ENCODE measurements at regions not wholly inside any gene's neighbourhood (a gene's known extent, or its start where the extent isn't known, plus 50 kb on each side); places are given as distances from the start of the nearest gene placed in this dataset.
"Not testable (repeated sequence)": the region's sequence is repeated elsewhere in the genome, so short reads cannot be mapped to it uniquely, and the experiment has no call there.

GRCh38 chr4:106582103-106582502, 213.5 kb upstream of the GIMD1 start:
- Mint-ChIP-seq H3K4me1 (ENCODE audit: low read depth) (no peaks in the 10 kb centered on the region), H3K27me3 (ENCODE audit: low read depth) (no peaks in the 10 kb centered on the region), H3K9me3 (peaks cover 4% of the 10 kb centered on the region), H3K36me3 (ENCODE audit: insufficient read depth) (no peaks in the 10 kb centered on the region), H3K4me3 (no peak overlapping the region)
- no peak for DNase-seq
- ATAC-seq: no peak

DNA sequence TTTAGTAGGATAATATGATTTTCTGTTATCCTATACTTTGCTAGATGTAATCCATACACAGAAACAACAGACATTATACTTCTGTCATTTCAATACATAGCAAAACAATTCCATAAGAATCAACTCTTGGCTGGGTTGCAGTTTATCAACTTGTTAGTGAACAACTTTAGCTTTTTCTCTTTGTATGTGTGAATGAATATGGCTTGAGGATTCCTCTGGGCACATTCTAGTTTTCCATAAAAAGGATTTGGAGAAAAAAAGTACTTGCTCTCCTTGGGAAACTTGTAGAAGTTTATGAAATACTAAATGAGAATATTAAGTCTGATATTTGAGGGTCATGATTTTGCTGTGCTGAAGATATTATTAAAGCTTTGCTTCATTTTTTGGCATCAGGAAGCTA, 210.7 kb upstream of the GIMD1 start:
- DNase-seq (no peak), ATAC-seq (no peak)
- Mint-ChIP-seq H3K4me3 (no peak overlapping the region), H3K4me1 (ENCODE audit: low read depth) (no peaks in the 10 kb centered on the region), H3K9me3 (peaks cover 4% of the 10 kb centered on the region), H3K27me3 (ENCODE audit: low read depth) (no peaks in the 10 kb centered on the region), H3K36me3 (ENCODE audit: insufficient read depth) (no peaks in the 10 kb centered on the region)

DNA sequence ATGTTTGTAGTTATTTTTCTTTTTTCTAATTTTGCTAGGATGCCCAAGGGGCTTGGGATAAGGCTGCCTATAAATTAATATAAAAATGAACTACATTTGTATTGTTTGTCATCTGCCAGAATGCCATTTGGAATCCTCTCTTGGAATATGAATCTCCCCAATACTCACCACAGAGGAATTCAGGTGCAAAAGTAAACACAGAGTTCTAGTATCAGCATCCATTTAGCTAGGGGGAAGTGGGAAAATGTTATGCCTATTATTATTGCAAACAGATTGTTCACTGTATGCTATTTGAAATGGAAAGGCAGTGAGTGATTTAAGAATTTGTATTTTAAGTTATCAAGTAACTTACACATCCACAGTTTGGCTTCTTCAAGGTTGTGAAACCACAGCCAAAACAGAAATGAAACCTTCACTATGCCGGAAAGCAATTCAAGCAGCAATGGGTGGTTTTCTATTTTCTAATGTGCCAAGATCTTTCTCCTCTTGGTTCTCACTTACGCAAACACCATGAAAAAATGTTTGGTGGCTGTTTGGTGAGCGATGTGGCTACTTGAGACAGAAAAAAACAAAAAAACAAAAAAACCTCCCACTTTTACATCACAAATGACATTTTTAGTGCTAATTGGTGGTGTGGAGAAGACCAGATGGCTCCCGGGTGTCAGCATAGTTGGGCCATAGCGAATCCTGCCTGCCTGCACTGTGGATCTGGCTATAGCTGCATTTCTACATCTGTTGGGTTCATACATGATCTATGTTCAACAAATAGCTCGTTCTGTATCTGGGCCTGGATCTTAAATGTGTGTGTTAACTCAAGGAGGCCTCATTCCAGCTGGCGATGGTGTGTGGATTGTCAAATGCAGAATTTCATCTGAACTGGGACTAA, 200.8 kb upstream of the GIMD1 start:
- DNase-seq (no peak), ATAC-seq (no peak)
- no peaks in the 10 kb centered on the region for H3K4me1 Mint-ChIP-seq (ENCODE audit: low read depth)
- H3K9me3 Mint-ChIP-seq: peaks cover 8% of the 10 kb centered on the region
- no peak overlapping the region for H3K4me3 Mint-ChIP-seq
- no peaks in the 10 kb centered on the region for H3K27me3 Mint-ChIP-seq (ENCODE audit: low read depth)
- no peaks in the 10 kb centered on the region for H3K36me3 Mint-ChIP-seq (ENCODE audit: insufficient read depth)

- no peak for DNase-seq
- no peaks in the 10 kb centered on the region for H3K36me3 Mint-ChIP-seq (ENCODE audit: insufficient read depth)
- peaks cover 23% of the 10 kb centered on the region for H3K9me3 Mint-ChIP-seq
- H3K27me3 Mint-ChIP-seq (ENCODE audit: low read depth): no peaks in the 10 kb centered on the region
- H3K4me1 Mint-ChIP-seq (ENCODE audit: low read depth): no peaks in the 10 kb centered on the region
- no peak for ATAC-seq
- no peak overlapping the region for H3K4me3 Mint-ChIP-seq
Measured at GRCh38 chr4:106565727-106566126, 197.1 kb upstream of the GIMD1 start.

DNA sequence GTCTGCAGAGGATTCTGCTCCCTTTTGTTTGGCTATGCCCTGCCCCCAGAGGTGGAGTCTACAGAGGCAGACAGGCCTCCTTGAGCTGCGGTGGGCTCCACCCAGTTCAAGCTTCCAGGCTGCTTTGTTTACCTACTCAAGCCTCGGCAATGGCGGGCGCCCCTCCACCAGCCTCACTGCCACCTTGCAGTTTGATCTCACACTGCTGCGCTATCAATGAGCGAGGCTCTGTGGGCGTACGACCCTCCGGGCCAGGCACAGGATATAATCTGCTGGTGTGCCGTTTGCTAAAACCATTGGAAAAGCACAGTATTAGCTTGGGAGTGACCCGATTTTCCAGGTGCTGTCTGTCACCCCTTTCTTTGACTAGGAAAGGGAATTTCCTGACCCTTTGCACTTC, 195.1 kb upstream of the GIMD1 start:
- DNase-seq; H3K4me3 Mint-ChIP-seq; H3K36me3 Mint-ChIP-seq (ENCODE audit: insufficient read depth); H3K27me3 Mint-ChIP-seq (ENCODE audit: low read depth); H3K4me1 Mint-ChIP-seq (ENCODE audit: low read depth); ATAC-seq: not testable (repeated sequence)
- peaks cover 29% of the 10 kb centered on the region for H3K9me3 Mint-ChIP-seq

- H3K9me3 Mint-ChIP-seq: peaks cover 2% of the 10 kb centered on the region
- no peaks in the 10 kb centered on the region for H3K27me3 Mint-ChIP-seq (ENCODE audit: low read depth)
- H3K36me3 Mint-ChIP-seq (ENCODE audit: insufficient read depth): no peaks in the 10 kb centered on the region
- ATAC-seq (no peak), DNase-seq (no peak)
- H3K4me1 Mint-ChIP-seq (ENCODE audit: low read depth): no peaks in the 10 kb centered on the region
- no peak overlapping the region for H3K4me3 Mint-ChIP-seq
Measured at GRCh38 chr4:106551724-106552123, 183.1 kb upstream of the GIMD1 start.

GRCh38 chr4:106548446-106549044, 180.0 kb upstream of the GIMD1 start:
- no peak for DNase-seq
- no peak for ATAC-seq
- no peak overlapping the region for H3K4me3 Mint-ChIP-seq
- no peaks in the 10 kb centered on the region for H3K27me3 Mint-ChIP-seq (ENCODE audit: low read depth)
- H3K36me3 Mint-ChIP-seq (ENCODE audit: insufficient read depth): no peaks in the 10 kb centered on the region
- H3K9me3 Mint-ChIP-seq: no peaks in the 10 kb centered on the region
- no peaks in the 10 kb centered on the region for H3K4me1 Mint-ChIP-seq (ENCODE audit: low read depth)

- Mint-ChIP-seq H3K9me3 (peaks cover 3% of the 10 kb centered on the region), H3K4me3 (no peak overlapping the region), H3K36me3 (ENCODE audit: insufficient read depth) (no peaks in the 10 kb centered on the region), H3K27me3 (ENCODE audit: low read depth) (no peaks in the 10 kb centered on the region), H3K4me1 (ENCODE audit: low read depth) (no peaks in the 10 kb centered on the region)
- DNase-seq (no peak), ATAC-seq (no peak)
Measured at GRCh38 chr4:106546370-106546769, 177.8 kb upstream of the GIMD1 start.

GRCh38 chr4:106542609-106543008, 174.0 kb upstream of the GIMD1 start:
- not testable (repeated sequence) for H3K4me3 Mint-ChIP-seq; H3K4me1 Mint-ChIP-seq (ENCODE audit: low read depth); DNase-seq

GRCh38 chr4:106541253-106541652, 172.7 kb upstream of the GIMD1 start:
- Mint-ChIP-seq H3K9me3 (peaks cover 9% of the 10 kb centered on the region), H3K4me1 (ENCODE audit: low read depth) (no peaks in the 10 kb centered on the region), H3K36me3 (ENCODE audit: insufficient read depth) (no peaks in the 10 kb centered on the region), H3K4me3 (no peak overlapping the region), H3K27me3 (ENCODE audit: low read depth) (no peaks in the 10 kb centered on the region)
- ATAC-seq (no peak), DNase-seq (no peak)

More at GRCh38 chr4:106542609-106543008, 174.0 kb upstream of the GIMD1 start:
- not testable (repeated sequence) for H3K27me3 Mint-ChIP-seq (ENCODE audit: low read depth); H3K36me3 Mint-ChIP-seq (ENCODE audit: insufficient read depth); H3K9me3 Mint-ChIP-seq; ATAC-seq

- DNase-seq: no peak
- Mint-ChIP-seq H3K36me3 (ENCODE audit: insufficient read depth) (no peaks in the 10 kb centered on the region), H3K27me3 (ENCODE audit: low read depth) (no peaks in the 10 kb centered on the region), H3K4me3 (no peak overlapping the region), H3K4me1 (ENCODE audit: low read depth) (no peaks in the 10 kb centered on the region), H3K9me3 (no peaks in the 10 kb centered on the region)
- ATAC-seq: no peak
Measured at GRCh38 chr4:106530821-106531220, 162.2 kb upstream of the GIMD1 start.

DNA sequence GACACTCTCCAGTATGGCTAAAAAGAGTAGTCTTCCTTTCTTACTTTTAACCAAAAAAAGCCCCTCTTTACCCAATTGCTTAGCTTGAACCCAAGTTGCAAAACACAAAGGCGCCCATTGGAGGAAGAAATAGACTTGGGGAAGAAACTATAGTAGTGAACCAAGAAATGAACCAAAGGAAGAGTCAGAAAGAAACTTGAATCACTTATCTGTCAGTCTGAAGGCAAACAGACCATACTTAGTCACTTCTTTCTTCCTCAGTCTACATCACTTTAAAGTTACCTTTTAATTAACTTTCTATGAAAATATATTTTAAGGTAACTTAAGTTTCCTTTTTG, 161.4 kb upstream of the GIMD1 start:
- no peak for DNase-seq
- Mint-ChIP-seq H3K4me1 (ENCODE audit: low read depth) (no peaks in the 10 kb centered on the region), H3K4me3 (no peak overlapping the region), H3K27me3 (ENCODE audit: low read depth) (no peaks in the 10 kb centered on the region), H3K9me3 (no peaks in the 10 kb centered on the region), H3K36me3 (ENCODE audit: insufficient read depth) (no peaks in the 10 kb centered on the region)
- ATAC-seq: no peak

DNA sequence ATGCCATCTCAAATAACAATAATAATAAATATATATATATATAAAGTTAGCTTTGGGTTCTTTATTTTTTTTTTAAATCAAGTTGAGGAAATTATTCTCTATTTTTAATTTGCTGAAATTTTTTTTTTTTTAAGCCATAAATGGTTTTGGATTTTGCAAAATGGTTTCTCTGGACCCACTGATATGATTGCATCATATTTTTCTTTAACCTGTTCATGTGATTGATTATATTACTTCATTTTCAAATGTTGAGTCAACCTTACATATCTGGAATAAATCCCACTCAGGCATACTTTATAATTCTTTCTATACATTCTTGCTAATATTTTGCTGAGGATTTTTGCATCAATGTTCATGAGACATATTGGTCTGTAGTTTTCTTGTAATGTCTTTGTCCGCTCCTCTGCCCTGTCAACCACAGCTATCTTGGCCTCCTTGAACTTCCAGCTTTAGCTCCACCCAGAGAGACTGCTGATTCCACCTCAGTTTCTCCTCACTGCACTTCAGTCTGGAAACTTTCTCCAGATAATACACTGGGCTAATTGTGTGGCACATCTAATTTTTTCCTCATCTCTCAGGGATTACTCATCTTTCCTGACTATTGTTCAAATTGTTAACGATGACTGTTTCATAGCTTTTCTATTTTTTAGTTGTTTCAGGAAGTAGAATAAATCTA, 160.9 kb upstream of the GIMD1 start:
- DNase-seq (no peak), ATAC-seq (no peak)
- H3K9me3 Mint-ChIP-seq: no peaks in the 10 kb centered on the region
- no peak overlapping the region for H3K4me3 Mint-ChIP-seq
- H3K36me3 Mint-ChIP-seq (ENCODE audit: insufficient read depth): no peaks in the 10 kb centered on the region
- H3K4me1 Mint-ChIP-seq (ENCODE audit: low read depth): no peaks in the 10 kb centered on the region
- no peaks in the 10 kb centered on the region for H3K27me3 Mint-ChIP-seq (ENCODE audit: low read depth)

- Mint-ChIP-seq H3K4me1 (ENCODE audit: low read depth) (no peaks in the 10 kb centered on the region), H3K9me3 (no peaks in the 10 kb centered on the region), H3K27me3 (ENCODE audit: low read depth) (no peaks in the 10 kb centered on the region), H3K36me3 (ENCODE audit: insufficient read depth) (no peaks in the 10 kb centered on the region), H3K4me3 (no peak overlapping the region)
- DNase-seq: no peak
- no peak for ATAC-seq
Measured at GRCh38 chr4:106527316-106527715, 158.7 kb upstream of the GIMD1 start.

DNA sequence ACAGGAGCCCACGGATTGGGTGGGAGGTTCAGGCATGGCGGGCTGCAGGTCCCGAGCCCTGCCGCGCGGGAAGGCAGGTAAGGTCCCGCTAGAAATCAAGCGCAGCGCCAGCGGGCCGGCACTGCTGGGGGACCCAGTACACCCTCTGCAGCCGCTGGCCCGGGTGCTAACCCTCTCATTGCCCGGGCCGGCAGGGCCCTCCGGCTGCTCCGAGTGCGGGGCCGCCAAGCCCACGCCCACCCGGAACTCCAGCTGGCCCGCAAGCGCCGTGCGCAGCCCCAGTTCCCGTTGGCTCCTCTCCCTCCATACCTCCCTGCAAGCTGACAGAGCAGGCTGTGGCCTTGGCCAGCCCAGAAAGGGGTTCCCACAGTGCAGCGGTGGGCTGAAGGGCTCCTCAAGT, 156.8 kb upstream of the GIMD1 start:
- not testable (repeated sequence) for H3K9me3 Mint-ChIP-seq; H3K4me3 Mint-ChIP-seq; H3K4me1 Mint-ChIP-seq (ENCODE audit: low read depth); H3K36me3 Mint-ChIP-seq (ENCODE audit: insufficient read depth); H3K27me3 Mint-ChIP-seq (ENCODE audit: low read depth); DNase-seq; ATAC-seq
